ENCODE measurements at regions not wholly inside any gene's neighbourhood (a gene's known extent, or its start where the extent isn't known, plus 50 kb on each side); places are given as distances from the start of the nearest gene placed in this dataset.
"Not testable (repeated sequence)": the region's sequence is repeated elsewhere in the genome, so short reads cannot be mapped to it uniquely, and the experiment has no call there.

DNA sequence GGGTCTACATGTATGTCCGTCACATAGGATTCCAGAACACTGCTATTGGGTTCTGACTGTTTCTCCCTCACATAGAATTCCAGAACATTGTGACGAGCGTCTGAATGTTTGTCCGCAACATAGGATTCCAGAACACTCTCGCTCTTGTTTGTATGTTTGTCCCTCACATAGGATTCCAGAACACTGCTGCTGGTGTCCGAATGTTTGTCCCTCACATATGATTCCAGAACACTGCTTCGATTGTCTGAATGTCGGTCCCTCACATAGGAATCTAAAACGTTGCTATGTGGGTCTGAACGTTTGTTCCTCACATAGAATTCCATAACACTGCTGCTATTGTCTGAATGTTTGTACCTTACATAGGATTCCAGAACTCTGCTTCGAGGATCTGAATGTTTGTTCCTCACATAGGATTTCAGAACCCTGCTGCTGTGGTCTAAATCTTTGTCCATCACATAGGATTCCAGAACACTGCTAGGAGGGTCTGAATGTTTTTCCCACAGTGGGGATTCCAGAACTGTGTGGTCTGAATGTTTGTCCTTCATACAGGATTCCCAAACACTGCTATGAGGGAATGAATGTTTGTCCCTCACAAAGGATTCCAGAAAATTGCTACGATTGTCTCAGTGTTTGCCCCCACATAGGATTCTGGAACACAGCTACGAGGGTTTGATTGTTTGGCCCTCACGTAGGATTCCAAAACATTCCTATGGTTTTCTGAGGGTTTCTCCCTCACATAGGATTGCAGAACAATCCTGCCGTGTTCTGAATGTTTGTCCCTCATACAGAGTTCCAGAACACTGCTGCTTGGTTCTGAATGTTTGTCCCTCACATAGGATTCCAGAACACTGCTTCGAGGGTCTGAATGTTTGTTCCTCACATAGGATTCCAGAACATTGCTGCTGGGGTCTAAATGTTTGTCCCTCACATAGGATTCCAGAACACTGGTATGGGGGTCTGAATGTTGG, 220.5 kb downstream of the FOXD4L6 start:
- no peak overlapping the region for H3K4me3 ChIP-seq (ENCODE audit: low read depth, low read length)

DNA sequence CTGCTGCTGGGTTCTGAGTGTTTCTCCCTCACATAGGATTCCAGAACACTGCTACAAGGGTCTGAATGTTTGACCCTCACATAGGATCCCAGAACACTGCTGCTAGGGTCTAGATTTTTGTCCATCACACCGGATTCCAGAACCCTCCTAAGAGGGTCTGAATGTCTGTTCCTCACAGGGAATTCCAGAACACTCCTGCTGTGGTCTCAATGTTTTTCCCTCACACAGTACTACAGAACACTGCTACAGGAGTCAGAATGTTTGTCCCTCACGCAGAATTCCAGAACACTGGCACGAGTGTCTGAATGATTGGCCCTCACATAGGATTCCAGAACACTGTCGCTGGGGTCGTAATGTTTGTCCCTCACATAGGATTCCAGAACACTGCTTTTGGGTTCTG, 221.6 kb downstream of the FOXD4L6 start:
- not testable (repeated sequence) for H3K4me3 ChIP-seq (ENCODE audit: low read depth, low read length)

DNA sequence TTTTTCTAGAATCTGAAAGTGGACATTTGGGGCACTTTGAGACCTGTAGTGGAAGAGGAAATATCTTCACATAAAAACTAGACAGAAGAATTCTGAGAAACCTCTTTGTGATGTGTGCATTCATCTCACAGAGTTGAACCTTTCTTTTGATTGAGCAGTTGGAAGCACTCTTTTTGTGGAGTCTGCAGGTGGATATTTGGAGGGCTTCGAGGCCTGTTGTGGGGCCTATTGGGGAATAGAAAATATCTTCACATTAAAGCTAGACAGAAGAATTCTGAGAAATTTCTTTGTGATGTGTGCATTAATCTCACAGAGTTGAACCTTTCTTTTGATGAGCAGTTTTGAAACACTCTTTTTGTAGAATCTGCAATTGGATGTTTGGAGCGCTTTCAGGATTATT, 236.2 kb downstream of the FOXD4L6 start:
- H3K4me3 ChIP-seq (ENCODE audit: low read depth, low read length): not testable (repeated sequence)

DNA sequence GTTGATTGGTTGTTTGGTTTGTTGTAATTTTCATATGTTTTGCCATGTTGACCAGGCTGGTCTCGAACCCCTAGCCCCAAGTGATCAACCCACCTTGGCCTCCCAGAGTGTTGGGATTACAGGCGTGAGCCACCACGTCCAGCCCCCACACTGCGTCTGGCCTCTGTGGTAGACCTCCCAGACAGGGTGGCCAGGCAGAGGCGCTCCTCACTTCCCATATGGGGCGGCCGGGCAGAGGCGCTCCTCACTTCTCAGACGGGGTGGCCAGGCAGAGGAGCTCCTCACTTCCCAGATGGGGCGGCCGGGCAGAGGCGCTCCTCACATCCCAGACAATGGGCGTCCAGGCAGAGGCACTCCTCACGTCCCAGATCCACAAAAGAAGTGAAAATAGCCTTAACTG, 242.6 kb downstream of the FOXD4L6 start:
- not testable (repeated sequence) for H3K4me3 ChIP-seq (ENCODE audit: low read depth, low read length)

DNA sequence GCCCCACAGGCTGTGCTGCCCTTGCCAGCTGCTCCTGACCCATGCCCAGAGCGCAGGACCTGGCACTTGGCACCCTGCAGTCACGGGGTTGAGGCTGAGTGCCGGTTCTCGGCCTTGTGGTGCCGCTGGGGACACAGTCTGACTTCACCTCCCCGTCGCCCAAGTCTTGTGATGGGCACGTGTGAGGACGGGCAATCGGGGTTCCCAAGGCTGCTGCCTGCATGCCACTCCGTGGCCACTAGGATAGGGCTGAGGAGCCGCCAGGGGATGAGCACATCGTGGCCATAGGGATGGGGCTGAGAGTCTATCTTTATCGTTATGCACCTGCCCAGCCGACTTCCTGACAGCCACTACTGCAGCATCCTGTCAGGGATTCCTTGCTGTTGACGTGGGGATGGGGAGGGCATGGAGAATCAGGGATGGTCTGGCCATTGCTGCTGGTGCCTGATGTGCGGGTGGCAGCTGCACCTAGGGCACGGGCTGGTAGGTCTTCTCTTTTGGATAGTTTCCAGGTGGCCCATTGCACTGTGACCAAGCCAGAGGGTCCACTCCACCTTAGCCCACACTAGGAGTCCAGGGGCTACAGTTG, 243.5 kb downstream of the FOXD4L6 start:
- H3K4me3 ChIP-seq (ENCODE audit: low read depth, low read length): not testable (repeated sequence)

DNA sequence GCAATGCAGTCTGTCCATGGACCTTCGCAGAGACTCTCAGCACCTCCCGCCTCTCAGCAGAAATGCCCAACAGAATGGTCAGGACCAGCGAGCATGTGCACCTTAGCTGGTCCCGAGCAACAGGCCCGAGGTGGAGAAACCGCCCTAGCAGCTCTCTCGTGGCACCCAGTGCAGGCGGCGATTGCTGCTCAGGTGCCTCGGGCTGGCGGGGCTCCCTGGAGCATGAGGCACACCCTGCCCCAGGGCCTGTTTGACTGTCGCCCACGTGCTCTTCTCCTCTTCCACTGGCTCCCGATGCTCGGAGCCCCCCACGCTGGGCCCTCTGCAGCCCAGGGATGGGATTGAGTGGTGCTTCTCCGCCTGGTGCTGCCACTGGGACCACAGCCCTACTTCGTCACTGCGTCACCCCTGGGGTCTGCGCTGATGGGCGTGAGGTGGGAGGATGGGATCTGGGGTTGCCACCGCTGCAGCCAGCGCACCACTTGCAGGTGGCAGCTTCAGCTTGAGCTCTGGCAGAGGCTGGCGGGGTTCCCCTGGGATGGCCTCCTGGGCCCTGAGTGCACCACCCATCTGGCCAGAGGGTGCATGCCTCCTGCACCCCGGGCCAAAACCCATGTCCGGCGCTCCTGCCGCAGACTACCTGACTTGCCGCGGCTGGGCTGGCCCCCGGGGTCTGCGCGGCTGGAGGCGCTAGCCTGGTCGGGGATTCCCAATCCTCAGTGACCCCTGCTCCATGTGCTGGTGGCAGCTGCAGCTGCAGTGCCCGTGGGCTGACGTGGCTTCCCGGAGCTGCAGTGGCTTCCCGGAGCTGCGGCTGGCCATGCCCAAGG, 244.2 kb downstream of the FOXD4L6 start:
- H3K4me3 ChIP-seq (ENCODE audit: low read depth, low read length): no peak overlapping the region

DNA sequence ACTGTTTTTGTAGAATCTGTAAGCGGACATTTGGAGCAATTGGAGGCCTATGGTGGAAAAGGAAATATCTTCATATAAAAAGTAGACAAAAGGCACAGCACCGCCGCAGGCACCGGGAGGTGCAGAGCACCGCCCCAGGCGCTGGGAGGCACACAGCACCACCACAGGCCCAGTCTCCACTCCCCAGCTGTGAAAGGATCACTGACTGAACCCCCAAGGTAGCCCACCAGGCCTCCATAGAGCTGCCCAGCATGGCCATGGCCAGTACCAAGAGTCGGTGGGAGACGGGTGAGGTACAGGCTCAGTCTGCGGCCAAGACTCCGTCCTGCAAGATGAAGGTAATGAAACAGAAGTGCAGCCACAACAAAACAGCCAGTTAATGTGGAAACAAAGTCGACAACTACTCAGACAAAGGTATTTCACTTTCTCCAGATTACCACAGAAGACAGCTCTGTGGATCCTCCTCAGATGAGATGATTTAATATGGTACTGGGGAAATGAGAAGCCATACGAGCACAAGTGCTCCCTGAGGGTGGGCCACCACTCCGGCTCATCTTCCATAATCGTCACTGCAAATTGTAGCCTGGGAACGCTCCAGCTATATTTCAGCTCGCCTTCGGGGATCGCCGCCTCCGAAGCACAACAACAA, 244.9 kb downstream of the FOXD4L6 start:
- not testable (repeated sequence) for H3K4me3 ChIP-seq (ENCODE audit: low read depth, low read length)

DNA sequence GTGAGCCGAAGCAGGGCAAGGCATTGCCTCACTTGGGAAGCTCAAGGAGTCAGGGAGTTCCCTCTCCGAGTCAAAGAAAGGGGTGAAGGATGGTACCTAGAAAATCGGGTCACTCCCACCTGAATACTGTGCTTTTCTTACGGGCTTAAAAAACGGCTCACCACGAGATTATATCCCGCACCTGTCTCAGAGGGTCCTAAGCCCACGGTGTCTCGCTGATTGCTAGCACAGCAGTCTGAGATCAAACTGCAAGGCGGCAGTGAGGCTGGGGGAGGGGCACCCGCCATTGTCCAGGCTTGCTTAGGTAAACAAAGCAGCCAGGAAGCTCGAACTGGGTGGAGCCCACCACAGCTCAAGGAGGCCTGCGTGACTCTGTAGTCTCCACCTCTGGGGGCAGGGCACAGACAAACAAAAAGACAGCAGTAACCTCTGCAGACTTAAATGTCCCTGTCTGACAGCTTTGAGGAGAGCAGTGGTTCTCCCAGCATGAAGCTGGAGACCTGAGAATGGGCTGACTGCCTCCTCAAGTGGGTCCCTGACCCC, 254.7 kb downstream of the FOXD4L6 start:
- not testable (repeated sequence) for H3K4me3 ChIP-seq (ENCODE audit: low read depth, low read length)

DNA sequence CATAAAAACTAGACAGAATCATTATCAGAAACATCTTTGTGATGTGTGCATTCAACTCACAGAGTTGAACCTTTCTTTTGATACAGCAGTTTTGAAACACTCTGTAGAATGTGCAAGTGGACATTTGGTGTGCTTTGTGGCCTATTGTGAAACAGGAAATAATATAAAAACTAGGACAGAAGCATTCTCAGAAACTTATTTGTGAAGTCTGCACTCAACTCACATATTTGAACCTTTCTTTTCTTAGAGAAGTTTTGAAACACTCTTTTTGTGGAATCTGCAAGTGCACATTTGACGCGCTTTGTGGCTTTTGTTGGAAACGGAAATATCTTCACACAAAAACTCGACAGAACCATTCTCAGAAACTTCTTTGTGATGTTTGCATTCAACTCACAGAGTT, 260.0 kb downstream of the FOXD4L6 start:
- H3K4me3 ChIP-seq (ENCODE audit: low read depth, low read length): not testable (repeated sequence)
